Memory B cell (primary cell): ENCODE measurements at regions not wholly inside any gene's neighbourhood (a gene's known extent, or its start where the extent isn't known, plus 50 kb on each side); places are given as distances from the start of the nearest gene placed in this dataset.

Source experiments
- ATAC-seq: fragments of 150-1000 bp; cut with Tn5 transposase; 2 replicates; pipeline ENCODE4 v1.10.0; 2021; ENCODE audit warnings: low read depth, mild to moderate bottlenecking, moderate library complexity
- DNase-seq, 2 donors: peaks; one replicate each; pipeline ENCODE4 v3.0.0; 2022; ENCODE audit warnings: low spot score in 2 of 2
- H3K27ac Mint-ChIP-seq: one replicate; pipeline ENCODE4 v1.8.0; 2022; ENCODE audit warnings: mild to moderate bottlenecking, moderate library complexity, mixed read lengths
- H3K27me3 Mint-ChIP-seq: one replicate; pipeline ENCODE4 v1.8.0; 2022; ENCODE audit warnings: mixed read lengths
- H3K36me3 Mint-ChIP-seq: one replicate; pipeline ENCODE4 v1.8.0; 2022; ENCODE audit warnings: mild to moderate bottlenecking, mixed read lengths
- H3K4me1 Mint-ChIP-seq: one replicate; pipeline ENCODE4 v1.8.0; 2022; ENCODE audit warnings: mixed read lengths
- H3K4me3 Mint-ChIP-seq: one replicate; pipeline ENCODE4 v1.8.0; 2022; ENCODE audit warnings: mild to moderate bottlenecking, moderate library complexity, mixed read lengths
- H3K9me3 Mint-ChIP-seq: one replicate; pipeline ENCODE4 v1.8.0; 2022; ENCODE audit warnings: mixed read lengths

DNA sequence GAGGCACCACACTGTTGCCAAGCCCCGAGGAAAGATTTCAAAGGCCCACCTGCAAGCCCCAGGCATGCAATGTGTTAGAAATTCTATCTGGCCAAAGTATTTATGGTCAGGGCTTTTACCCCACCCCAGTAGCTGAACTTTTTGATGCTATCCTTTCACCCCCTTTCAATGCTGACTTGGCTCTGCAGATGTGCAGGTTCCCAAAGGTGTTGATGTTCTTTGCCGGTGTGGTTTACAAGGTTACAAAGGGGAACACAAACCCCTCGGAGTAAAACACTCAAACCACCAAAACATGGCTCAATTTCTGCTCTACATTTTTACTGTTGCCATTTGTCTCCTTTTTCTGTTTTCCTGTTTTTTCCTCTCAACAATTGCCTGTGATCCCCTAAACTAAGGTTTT lies 145.4 kb upstream of the BNIP2 start:
- ATAC-seq: no peak
- no peak for DNase-seq
- H3K4me1 Mint-ChIP-seq: no peaks in the 10 kb centered on the region

GRCh38 chr15:59833366-59833765 lies 144.2 kb upstream of the BNIP2 start:
- Mint-ChIP-seq H3K27ac (no peak overlapping the region), H3K9me3 (no peaks in the 10 kb centered on the region), H3K36me3 (no peaks in the 10 kb centered on the region), H3K4me1 (no peaks in the 10 kb centered on the region), H3K27me3 (peaks cover 6% of the 10 kb centered on the region), H3K4me3 (no peak overlapping the region)
- DNase-seq (no peak), ATAC-seq (no peak)

More for the DNA sequence above, 145.4 kb upstream of the BNIP2 start:
- no peak overlapping the region for H3K27ac Mint-ChIP-seq
- H3K27me3 Mint-ChIP-seq: peaks cover 7% of the 10 kb centered on the region
- H3K4me3 Mint-ChIP-seq: no peak overlapping the region
- no peaks in the 10 kb centered on the region for H3K36me3 Mint-ChIP-seq
- no peaks in the 10 kb centered on the region for H3K9me3 Mint-ChIP-seq

DNA sequence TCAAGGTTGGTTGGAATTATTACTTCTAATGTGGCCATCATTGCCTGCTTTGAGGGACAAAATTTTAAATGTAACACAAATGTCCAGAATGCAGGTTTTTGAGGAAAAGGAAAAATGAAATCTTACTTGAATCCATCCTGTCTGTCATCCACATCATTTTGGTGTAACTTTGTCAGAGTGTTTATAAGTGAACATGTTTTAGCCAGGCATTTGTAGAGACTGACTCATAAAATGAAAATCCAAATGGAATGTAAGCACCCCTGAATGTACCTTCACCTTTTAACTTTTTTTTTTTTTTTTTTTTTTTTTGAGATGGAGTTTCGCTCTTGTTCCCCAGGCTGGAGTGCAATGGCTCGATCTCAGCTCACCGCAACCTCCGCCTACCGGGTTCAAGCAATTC lies 141.8 kb upstream of the BNIP2 start:
- no peak overlapping the region for H3K27ac Mint-ChIP-seq
- no peaks in the 10 kb centered on the region for H3K4me1 Mint-ChIP-seq
- ATAC-seq: no peak
- no peak for DNase-seq
- no peaks in the 10 kb centered on the region for H3K36me3 Mint-ChIP-seq
- no peaks in the 10 kb centered on the region for H3K9me3 Mint-ChIP-seq
- H3K4me3 Mint-ChIP-seq: no peak overlapping the region
- H3K27me3 Mint-ChIP-seq: no peaks in the 10 kb centered on the region

GRCh38 chr15:59830098-59830497 lies 141.0 kb upstream of the BNIP2 start:
- Mint-ChIP-seq H3K4me1 (no peaks in the 10 kb centered on the region), H3K9me3 (no peaks in the 10 kb centered on the region), H3K4me3 (no peak overlapping the region), H3K36me3 (no peaks in the 10 kb centered on the region), H3K27me3 (no peaks in the 10 kb centered on the region), H3K27ac (no peak overlapping the region)
- DNase-seq (no peak), ATAC-seq (no peak)

DNA sequence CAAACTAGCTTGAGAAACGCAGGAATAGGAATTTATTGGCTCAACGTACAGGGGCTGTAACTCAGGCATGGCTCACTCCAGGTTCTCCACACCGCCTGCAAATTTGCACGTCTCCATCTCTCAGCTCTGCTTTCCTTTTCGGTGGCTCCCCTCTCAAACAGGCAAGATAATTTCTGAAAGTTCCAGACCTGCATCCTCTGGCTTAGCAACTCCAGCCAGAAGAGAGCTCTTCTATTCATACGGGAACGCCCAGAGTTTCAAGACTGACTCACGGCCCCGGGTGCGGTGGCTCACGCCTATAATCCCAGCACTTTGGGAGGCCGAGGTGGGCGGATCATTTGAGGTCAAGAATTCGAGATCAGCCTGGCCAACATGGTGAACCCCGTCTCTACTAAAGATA lies 139.7 kb upstream of the BNIP2 start:
- ATAC-seq (no peak), DNase-seq (no peak)
- Mint-ChIP-seq H3K4me1 (no peaks in the 10 kb centered on the region), H3K4me3 (no peak overlapping the region), H3K27me3 (no peaks in the 10 kb centered on the region), H3K36me3 (no peaks in the 10 kb centered on the region), H3K9me3 (peaks cover 2% of the 10 kb centered on the region), H3K27ac (no peak overlapping the region)

DNA sequence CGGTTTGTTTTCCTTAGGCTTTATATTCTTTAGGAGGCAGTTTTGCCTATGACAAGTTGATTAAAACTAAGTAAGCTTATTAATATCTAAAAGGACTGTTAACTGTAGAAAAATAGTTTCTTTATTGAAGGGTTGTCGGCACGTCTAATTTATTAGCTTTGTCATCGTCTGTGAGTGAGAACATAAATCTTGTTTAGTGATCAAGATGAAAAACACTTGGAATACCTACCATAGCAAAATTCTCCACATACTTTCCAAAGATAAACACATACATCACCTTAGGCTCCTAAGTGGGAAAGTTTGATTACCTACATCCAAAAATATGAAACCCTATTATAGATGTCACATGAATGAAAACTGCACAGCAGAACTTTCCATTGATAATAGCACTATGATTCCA lies 139.1 kb upstream of the BNIP2 start:
- peaks cover 5% of the 10 kb centered on the region for H3K9me3 Mint-ChIP-seq
- no peaks in the 10 kb centered on the region for H3K27me3 Mint-ChIP-seq
- no peak overlapping the region for H3K27ac Mint-ChIP-seq
- H3K36me3 Mint-ChIP-seq: no peaks in the 10 kb centered on the region
- no peak overlapping the region for H3K4me3 Mint-ChIP-seq
- DNase-seq (no peak), ATAC-seq (no peak)
- no peaks in the 10 kb centered on the region for H3K4me1 Mint-ChIP-seq

GRCh38 chr15:59825901-59826300 lies 136.8 kb upstream of the BNIP2 start:
- Mint-ChIP-seq H3K36me3 (no peaks in the 10 kb centered on the region), H3K4me3 (no peak overlapping the region), H3K27ac (no peak overlapping the region), H3K27me3 (peaks cover 6% of the 10 kb centered on the region), H3K4me1 (no peaks in the 10 kb centered on the region), H3K9me3 (peaks cover 5% of the 10 kb centered on the region)
- DNase-seq: no peak
- ATAC-seq: no peak

DNA sequence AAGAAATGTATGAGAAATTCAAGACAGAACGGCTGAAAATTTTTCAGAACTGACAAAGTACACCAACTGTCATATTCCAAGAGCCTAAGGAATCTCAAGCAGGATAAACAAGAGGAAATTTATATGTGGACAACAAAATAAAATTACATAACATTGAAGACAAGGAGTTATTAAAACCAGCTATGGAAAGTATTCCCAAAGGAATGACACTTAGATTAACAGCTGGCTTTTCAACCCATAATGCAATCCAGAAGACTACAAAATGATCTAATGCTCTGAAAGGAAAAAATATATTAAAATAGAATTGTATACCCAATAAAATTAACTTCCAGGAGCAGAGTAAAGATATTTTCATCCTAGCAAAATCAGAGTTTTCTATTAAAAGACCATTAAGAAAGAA lies 132.2 kb upstream of the BNIP2 start:
- Mint-ChIP-seq H3K9me3 (peaks cover 5% of the 10 kb centered on the region), H3K4me3 (no peak overlapping the region), H3K36me3 (no peaks in the 10 kb centered on the region), H3K27me3 (peaks cover 8% of the 10 kb centered on the region), H3K27ac (no peak overlapping the region), H3K4me1 (peaks cover 3% of the 10 kb centered on the region)
- no peak for ATAC-seq
- no peak for DNase-seq

DNA sequence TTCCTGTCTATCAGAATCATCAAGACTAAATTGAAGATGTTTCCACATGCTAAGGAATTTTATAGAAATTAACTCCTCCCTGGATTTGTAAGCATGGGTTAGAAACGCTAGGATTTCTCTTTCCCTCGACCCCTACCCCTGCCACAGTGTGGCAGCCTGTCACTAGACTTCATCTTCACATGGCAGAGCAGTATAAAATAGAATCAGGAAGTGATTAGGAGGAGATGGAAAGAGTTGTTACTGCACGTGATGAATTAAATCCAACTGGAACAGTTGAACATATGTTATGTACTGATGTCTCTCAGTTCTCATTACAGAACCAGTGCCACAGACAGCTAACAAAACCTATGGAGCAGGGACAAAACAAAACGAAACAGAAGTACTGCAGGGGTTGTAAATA lies 130.0 kb upstream of the BNIP2 start:
- peaks cover 3% of the 10 kb centered on the region for H3K4me1 Mint-ChIP-seq
- no peak overlapping the region for H3K27ac Mint-ChIP-seq
- no peak overlapping the region for H3K4me3 Mint-ChIP-seq
- H3K36me3 Mint-ChIP-seq: no peaks in the 10 kb centered on the region
- H3K27me3 Mint-ChIP-seq: peaks cover 8% of the 10 kb centered on the region
- peaks cover 3% of the 10 kb centered on the region for H3K9me3 Mint-ChIP-seq
- DNase-seq (no peak), ATAC-seq (no peak)

GRCh38 chr15:59818336-59818735 lies 129.2 kb upstream of the BNIP2 start:
- no peaks in the 10 kb centered on the region for H3K36me3 Mint-ChIP-seq
- ATAC-seq (no peak), DNase-seq (no peak)
- H3K4me3 Mint-ChIP-seq: no peak overlapping the region
- peaks cover 8% of the 10 kb centered on the region for H3K27me3 Mint-ChIP-seq
- H3K4me1 Mint-ChIP-seq: peaks cover 3% of the 10 kb centered on the region
- no peaks in the 10 kb centered on the region for H3K9me3 Mint-ChIP-seq
- no peak overlapping the region for H3K27ac Mint-ChIP-seq

- Mint-ChIP-seq H3K36me3 (no peaks in the 10 kb centered on the region), H3K4me1 (peaks cover 3% of the 10 kb centered on the region), H3K4me3 (no peak overlapping the region), H3K27me3 (peaks cover 9% of the 10 kb centered on the region), H3K27ac (no peak overlapping the region), H3K9me3 (no peaks in the 10 kb centered on the region)
- ATAC-seq: no peak
- no peak for DNase-seq
These were observed 128.7 kb upstream of the BNIP2 start for GRCh38 chr15:59817834-59818233.

- Mint-ChIP-seq H3K27ac (no peak overlapping the region), H3K9me3 (no peaks in the 10 kb centered on the region), H3K36me3 (no peaks in the 10 kb centered on the region), H3K4me3 (no peak overlapping the region), H3K27me3 (peaks cover 9% of the 10 kb centered on the region), H3K4me1 (peaks cover 3% of the 10 kb centered on the region)
- DNase-seq (no peak), ATAC-seq (no peak)
These were observed 127.9 kb upstream of the BNIP2 start for GRCh38 chr15:59817053-59817452.

- no peak overlapping the region for H3K4me3 Mint-ChIP-seq
- DNase-seq: no peak
These were observed 125.3 kb upstream of the BNIP2 start for GRCh38 chr15:59814409-59814808.

GRCh38 chr15:59812889-59813288 lies 123.8 kb upstream of the BNIP2 start:
- no peaks in the 10 kb centered on the region for H3K36me3 Mint-ChIP-seq
- H3K9me3 Mint-ChIP-seq: no peaks in the 10 kb centered on the region
- peaks cover 2% of the 10 kb centered on the region for H3K27me3 Mint-ChIP-seq
- no peak overlapping the region for H3K27ac Mint-ChIP-seq
- H3K4me1 Mint-ChIP-seq: no peaks in the 10 kb centered on the region
- H3K4me3 Mint-ChIP-seq: no peak overlapping the region
- DNase-seq (no peak), ATAC-seq (no peak)

More at GRCh38 chr15:59814409-59814808, 125.3 kb upstream of the BNIP2 start:
- Mint-ChIP-seq H3K9me3 (no peaks in the 10 kb centered on the region), H3K4me1 (peaks cover 3% of the 10 kb centered on the region), H3K36me3 (no peaks in the 10 kb centered on the region), H3K27ac (no peak overlapping the region), H3K27me3 (peaks cover 2% of the 10 kb centered on the region)
- ATAC-seq: no peak

- Mint-ChIP-seq H3K9me3 (no peaks in the 10 kb centered on the region), H3K27ac (no peak overlapping the region), H3K36me3 (no peaks in the 10 kb centered on the region), H3K4me1 (no peaks in the 10 kb centered on the region), H3K27me3 (peaks cover 2% of the 10 kb centered on the region), H3K4me3 (no peak overlapping the region)
- DNase-seq (no peak), ATAC-seq (no peak)
These were observed 123.2 kb upstream of the BNIP2 start for GRCh38 chr15:59812250-59812870.
